ENCODE measurements at regions not wholly inside any gene's neighbourhood (a gene's known extent, or its start where the extent isn't known, plus 50 kb on each side); places are given as distances from the start of the nearest gene placed in this dataset.

DNA sequence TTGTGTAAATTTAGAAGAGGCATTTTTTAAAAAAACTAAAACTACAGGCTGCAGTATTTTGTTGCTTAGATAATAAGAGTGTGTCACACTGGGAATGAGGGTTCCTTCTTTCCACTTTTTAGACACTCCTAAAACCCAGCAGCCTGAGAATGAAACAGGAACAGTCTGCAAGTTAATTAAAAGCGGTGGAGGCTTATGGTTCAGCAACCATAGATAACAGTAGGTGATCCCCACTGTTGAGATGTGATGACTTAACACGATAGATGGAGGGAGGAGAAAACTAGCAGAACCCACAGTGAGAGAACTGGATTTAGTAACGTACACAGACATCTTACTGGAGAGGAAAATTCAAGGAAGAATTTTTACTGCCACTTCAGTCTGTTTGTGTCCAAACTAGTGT is 767.3 kb downstream of the C4orf33 start:
- in situ Hi-C loops (cut with MboI; ENCODE audit: low pct_unique_long_range_greater_than_20kb, low sequenced_read_pairs, unreplicated experiment) = no loop called here
- DNase-seq (ENCODE audit: low spot score) = no peak
- TF ChIP-seq CTCF (IDR thresholded peaks at IDR 0.05; ENCODE audit: extremely low read depth, insufficient read depth, missing control alignments) = no peak

DNA sequence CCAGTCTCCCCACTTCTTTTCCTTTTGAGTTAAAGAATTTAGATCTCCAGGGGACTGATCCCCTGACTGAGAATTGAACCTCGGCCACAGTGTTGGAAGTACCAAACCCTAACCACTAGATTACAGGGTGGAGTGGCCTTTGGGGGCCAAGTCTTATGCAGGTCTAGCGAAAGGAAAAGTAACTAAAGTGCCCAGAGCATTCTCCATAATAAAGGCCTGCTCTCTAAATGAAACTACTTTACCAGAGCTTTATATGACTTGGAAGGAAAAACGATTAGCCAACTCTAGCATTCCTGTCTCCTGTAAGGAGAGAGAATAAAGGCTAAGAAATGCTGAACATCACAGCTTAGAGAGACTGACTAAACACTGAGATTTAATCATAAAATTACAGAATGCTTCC is 788.0 kb downstream of the C4orf33 start:
- no peak for TF ChIP-seq CTCF (IDR thresholded peaks at IDR 0.05; ENCODE audit: extremely low read depth, insufficient read depth, missing control alignments)
- DNase-seq (ENCODE audit: low spot score) = no peak
- in situ Hi-C loops (cut with MboI; ENCODE audit: low pct_unique_long_range_greater_than_20kb, low sequenced_read_pairs, unreplicated experiment) = no loop called here

- no peak for TF ChIP-seq CTCF (IDR thresholded peaks at IDR 0.05; ENCODE audit: extremely low read depth, insufficient read depth, missing control alignments)
- DNase-seq (ENCODE audit: low spot score) = no peak
- in situ Hi-C loops (cut with MboI; ENCODE audit: low pct_unique_long_range_greater_than_20kb, low sequenced_read_pairs, unreplicated experiment) = no loop called here
Measured at GRCh38 chr4:129897111-129897510, 801.2 kb downstream of the C4orf33 start.

- no peak for DNase-seq (ENCODE audit: low spot score)
- in situ Hi-C loops (cut with MboI; ENCODE audit: low pct_unique_long_range_greater_than_20kb, low sequenced_read_pairs, unreplicated experiment) = no loop called here
- no peak for TF ChIP-seq CTCF (IDR thresholded peaks at IDR 0.05; ENCODE audit: extremely low read depth, insufficient read depth, missing control alignments)
Measured at GRCh38 chr4:129899849-129900248, 803.9 kb downstream of the C4orf33 start.

- TF ChIP-seq CTCF (IDR thresholded peaks at IDR 0.05; ENCODE audit: extremely low read depth, insufficient read depth, missing control alignments) = no peak
- in situ Hi-C loops (cut with MboI; ENCODE audit: low pct_unique_long_range_greater_than_20kb, low sequenced_read_pairs, unreplicated experiment) = no loop called here
- no peak for DNase-seq (ENCODE audit: low spot score)
Measured at GRCh38 chr4:129900430-129900953, 804.5 kb downstream of the C4orf33 start.

DNA sequence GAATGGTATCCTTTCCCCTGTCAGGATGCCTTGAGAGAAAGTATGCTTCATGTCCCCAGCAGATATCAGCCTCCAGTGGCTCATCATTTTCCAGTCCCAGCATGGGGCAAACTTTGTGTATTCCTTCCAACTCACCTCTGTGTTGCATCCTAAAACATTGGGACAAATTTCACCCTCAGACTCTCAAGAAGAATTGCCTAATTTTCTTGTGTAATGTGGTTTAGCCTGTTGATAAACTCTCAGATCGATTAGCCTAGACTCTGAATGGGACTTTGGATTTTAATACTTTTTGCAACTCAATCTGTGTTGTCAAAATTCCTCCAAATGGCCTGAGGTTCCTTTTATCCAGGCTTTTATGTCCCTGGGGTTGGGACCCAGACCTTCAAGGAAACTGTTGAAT is 805.3 kb downstream of the C4orf33 start:
- in situ Hi-C loops (cut with MboI; ENCODE audit: low pct_unique_long_range_greater_than_20kb, low sequenced_read_pairs, unreplicated experiment) = no loop called here
- TF ChIP-seq CTCF (IDR thresholded peaks at IDR 0.05; ENCODE audit: extremely low read depth, insufficient read depth, missing control alignments) = no peak
- no peak for DNase-seq (ENCODE audit: low spot score)

GRCh38 chr4:129903861-129904260 is 807.9 kb downstream of the C4orf33 start:
- in situ Hi-C loops (cut with MboI; ENCODE audit: low pct_unique_long_range_greater_than_20kb, low sequenced_read_pairs, unreplicated experiment) = no loop called here
- DNase-seq (ENCODE audit: low spot score) = no peak
- no peak for TF ChIP-seq CTCF (IDR thresholded peaks at IDR 0.05; ENCODE audit: extremely low read depth, insufficient read depth, missing control alignments)

Measured in GM13977 (cell line).